ENCODE measurements at regions not wholly inside any gene's neighbourhood (a gene's known extent, or its start where the extent isn't known, plus 50 kb on each side); places are given as distances from the start of the nearest gene placed in this dataset.

DNA sequence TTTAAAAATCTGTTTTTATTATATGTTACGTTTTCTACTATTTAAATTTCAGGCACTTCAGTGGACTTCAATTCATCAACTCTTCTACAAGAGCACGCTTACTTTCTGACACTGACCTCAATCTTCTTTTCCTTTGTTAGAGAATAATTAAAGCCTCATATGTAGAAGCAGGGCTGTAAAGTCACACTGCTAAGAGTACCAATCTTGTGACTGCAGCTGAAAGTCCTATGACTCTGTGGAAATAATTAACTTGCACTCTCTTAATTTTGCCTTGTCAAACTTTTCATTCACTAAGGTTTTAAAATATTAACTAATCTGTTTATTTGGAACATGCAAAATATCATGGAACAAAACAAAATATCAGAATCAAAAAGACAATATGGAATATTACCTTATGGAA lies 498.1 kb downstream of the PCDH10 start:
- no peak overlapping the region for H3K4me2 ChIP-seq (ENCODE audit: insufficient read depth, low read length)
- no peaks in the 10 kb centered on the region for H4K20me1 ChIP-seq (replicated peaks; ENCODE audit: control insufficient read depth, extremely low read depth, insufficient read depth, low read length)
- H3K9me3 ChIP-seq (replicated peaks; ENCODE audit: control insufficient read depth, insufficient read depth, low read length), result no peaks in the 10 kb centered on the region
- no peak for FAIRE-seq
- intact Hi-C loops (cut with micrococcal nuclease), result no loop called here
- dilution Hi-C loops (cut with MboI; ENCODE audit: extremely low pct_ligation_motif_present, low sequenced_read_pairs), result no loop called here
- no peaks in the 10 kb centered on the region for H3K9me1 ChIP-seq (replicated peaks; ENCODE audit: control insufficient read depth, extremely low read depth, insufficient read depth, low read length)
- no peaks in the 10 kb centered on the region for H3K79me2 ChIP-seq (ENCODE audit: control insufficient read depth, insufficient read depth, low read length)
- BruUV-seq (replicated peaks), result no TSS peak
- H3K36me3 ChIP-seq (ENCODE audit: control insufficient read depth in 2 of 2, extremely low read depth in 1 of 2, insufficient read depth in 2 of 2, low read length in 2 of 2), result no peaks in the 10 kb centered on the region
- no peak overlapping the region for H3K9ac ChIP-seq (replicated peaks; ENCODE audit: extremely low read depth, insufficient read depth, low read length)
- POLR2A ChIA-PET, result no interaction called here
- no peak for TF ChIP-seq MYC (IDR thresholded peaks at IDR 0.05; ENCODE audit: low read depth, low read length)
- no peak for TF ChIP-seq EZH2 (IDR thresholded peaks at IDR 0.05; ENCODE audit: borderline replicate concordance, low read depth, low read length, severe bottlenecking)
- TF ChIP-seq FOS (IDR thresholded peaks at IDR 0.05; ENCODE audit: borderline replicate concordance, insufficient read depth, low read length), result no peak
- no peak overlapping the region for H3K4me3 ChIP-seq (replicated peaks in 1 of 3; ENCODE audit: insufficient read depth in 1 of 3, low read depth in 1 of 3, low read length in 3 of 3)
- no peaks in the 10 kb centered on the region for H3K4me1 ChIP-seq (ENCODE audit: control insufficient read depth, extremely low read depth, insufficient read depth, low read length)
- DNase-seq (ENCODE audit: low read depth, low spot score), result no peak
- no peaks in the 10 kb centered on the region for H3K27me3 ChIP-seq (ENCODE audit: control insufficient read depth in 2 of 2, insufficient read depth in 2 of 2, low read length in 2 of 2)
- no peak overlapping the region for H2AFZ ChIP-seq (ENCODE audit: low read depth, low read length)
- CTCF ChIA-PET, result no interaction called here
- H3K27ac ChIP-seq (ENCODE audit: insufficient read depth, low read depth, low read length), result no peak overlapping the region

DNA sequence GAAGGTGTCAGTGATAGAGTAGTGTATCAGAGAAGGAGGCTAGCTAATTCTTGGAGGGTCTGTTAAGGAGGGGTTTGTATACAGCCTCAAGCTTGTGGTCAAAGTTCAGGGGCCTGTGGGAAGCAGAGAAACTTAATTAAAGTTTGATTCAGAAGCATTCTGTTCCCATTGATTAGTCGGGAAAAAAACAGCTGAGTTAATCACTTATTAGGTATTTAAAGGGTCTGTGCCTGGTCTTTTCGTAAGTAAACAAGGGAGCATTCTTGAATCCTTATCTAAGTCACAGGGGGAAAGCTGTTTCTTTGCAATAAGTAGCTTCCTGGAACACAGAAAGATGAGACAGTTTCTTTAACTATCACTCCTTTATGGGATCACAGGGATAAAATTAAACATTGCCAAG lies 492.1 kb downstream of the PCDH10 start:
- no peaks in the 10 kb centered on the region for H3K36me3 ChIP-seq (ENCODE audit: control insufficient read depth in 2 of 2, extremely low read depth in 1 of 2, insufficient read depth in 2 of 2, low read length in 2 of 2)
- no peak for DNase-seq (ENCODE audit: low read depth, low spot score)
- H3K9me3 ChIP-seq (replicated peaks; ENCODE audit: control insufficient read depth, insufficient read depth, low read length), result no peaks in the 10 kb centered on the region
- no peak overlapping the region for H3K27ac ChIP-seq (ENCODE audit: insufficient read depth, low read depth, low read length)
- ChIA-PET CTCF (interaction anchor here (1.0 to 1.5 kb wide), 2 partner anchors 18 to 25 kb away, joined by 3 to 4 read pairs; no protein-coding TSS in a partner anchor), POLR2A (no interaction called here)
- H3K4me3 ChIP-seq (replicated peaks in 1 of 3; ENCODE audit: insufficient read depth in 1 of 3, low read depth in 1 of 3, low read length in 3 of 3), result no peak overlapping the region
- H3K9ac ChIP-seq (replicated peaks; ENCODE audit: extremely low read depth, insufficient read depth, low read length), result no peak overlapping the region
- no peak overlapping the region for H3K4me2 ChIP-seq (ENCODE audit: insufficient read depth, low read length)
- no peak overlapping the region for H2AFZ ChIP-seq (ENCODE audit: low read depth, low read length)
- no peaks in the 10 kb centered on the region for H3K79me2 ChIP-seq (ENCODE audit: control insufficient read depth, insufficient read depth, low read length)
- no peaks in the 10 kb centered on the region for H3K9me1 ChIP-seq (replicated peaks; ENCODE audit: control insufficient read depth, extremely low read depth, insufficient read depth, low read length)
- intact Hi-C loops (cut with micrococcal nuclease), result no loop called here
- dilution Hi-C loops (cut with MboI; ENCODE audit: extremely low pct_ligation_motif_present, low sequenced_read_pairs), result no loop called here
- TF ChIP-seq EZH2 (IDR thresholded peaks at IDR 0.05; ENCODE audit: borderline replicate concordance, low read depth, low read length, severe bottlenecking) (no peak), GATA2 (IDR thresholded peaks at IDR 0.05; ENCODE audit: insufficient read depth, insufficient read length, low read depth, low read length) (no peak), MYC (IDR thresholded peaks at IDR 0.05; ENCODE audit: low read depth, low read length) (no peak), FOS (IDR thresholded peaks at IDR 0.05; ENCODE audit: borderline replicate concordance, insufficient read depth, low read length) (no peak), POLR2A (IDR thresholded peaks at IDR 0.05; ENCODE audit: low read depth, low read length) (no peak), POLR2AphosphoS5 (IDR thresholded peaks at IDR 0.05; ENCODE audit: insufficient read depth, low read depth, low read length) (no peak), JUN (IDR thresholded peaks at IDR 0.05; ENCODE audit: borderline replicate concordance, insufficient read depth, insufficient read length, low read depth) (no peak)
- TF ChIP-seq, protein P1, sequence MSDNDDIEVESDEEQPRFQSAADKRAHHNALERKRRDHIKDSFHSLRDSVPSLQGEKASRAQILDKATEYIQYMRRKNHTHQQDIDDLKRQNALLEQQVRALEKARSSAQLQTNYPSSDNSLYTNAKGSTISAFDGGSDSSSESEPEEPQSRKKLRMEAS (IDR thresholded peaks at IDR 0.05; ENCODE audit: insufficient read depth, insufficient read length), result no peak
- TF ChIP-seq, protein P2, sequence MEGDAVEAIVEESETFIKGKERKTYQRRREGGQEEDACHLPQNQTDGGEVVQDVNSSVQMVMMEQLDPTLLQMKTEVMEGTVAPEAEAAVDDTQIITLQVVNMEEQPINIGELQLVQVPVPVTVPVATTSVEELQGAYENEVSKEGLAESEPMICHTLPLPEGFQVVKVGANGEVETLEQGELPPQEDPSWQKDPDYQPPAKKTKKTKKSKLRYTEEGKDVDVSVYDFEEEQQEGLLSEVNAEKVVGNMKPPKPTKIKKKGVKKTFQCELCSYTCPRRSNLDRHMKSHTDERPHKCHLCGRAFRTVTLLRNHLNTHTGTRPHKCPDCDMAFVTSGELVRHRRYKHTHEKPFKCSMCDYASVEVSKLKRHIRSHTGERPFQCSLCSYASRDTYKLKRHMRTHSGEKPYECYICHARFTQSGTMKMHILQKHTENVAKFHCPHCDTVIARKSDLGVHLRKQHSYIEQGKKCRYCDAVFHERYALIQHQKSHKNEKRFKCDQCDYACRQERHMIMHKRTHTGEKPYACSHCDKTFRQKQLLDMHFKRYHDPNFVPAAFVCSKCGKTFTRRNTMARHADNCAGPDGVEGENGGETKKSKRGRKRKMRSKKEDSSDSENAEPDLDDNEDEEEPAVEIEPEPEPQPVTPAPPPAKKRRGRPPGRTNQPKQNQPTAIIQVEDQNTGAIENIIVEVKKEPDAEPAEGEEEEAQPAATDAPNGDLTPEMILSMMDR (IDR thresholded peaks at IDR 0.05; ENCODE audit: extremely low read depth in 1 of 2, insufficient read depth in 1 of 2, low read depth in 1 of 2, low read length in 2 of 2), result no peak
- no peaks in the 10 kb centered on the region for H3K27me3 ChIP-seq (ENCODE audit: control insufficient read depth in 2 of 2, insufficient read depth in 2 of 2, low read length in 2 of 2)
- BruUV-seq (replicated peaks), result no TSS peak
- H3K4me1 ChIP-seq (ENCODE audit: control insufficient read depth, extremely low read depth, insufficient read depth, low read length), result no peaks in the 10 kb centered on the region
- no peaks in the 10 kb centered on the region for H4K20me1 ChIP-seq (replicated peaks; ENCODE audit: control insufficient read depth, extremely low read depth, insufficient read depth, low read length)
- no peak for FAIRE-seq
